IMR-90 (cell line): ENCODE measurements at regions not wholly inside any gene's neighbourhood (a gene's known extent, or its start where the extent isn't known, plus 50 kb on each side); places are given as distances from the start of the nearest gene placed in this dataset.

ENCODE experiments used
- ATAC-seq: fragments of 200-7000 bp; cut with Tn5 transposase; 2 replicates; pipeline ENCODE4 v1.9.1; 2020; ENCODE audit warnings: low read depth, mild to moderate bottlenecking, moderate library complexity
- BruUV-seq: library from RNA; stranded (reverse); fragments of 400-500 nt; replicated peaks from 2 replicates; lab custom pipeline; 2021; lab: Mats Ljungman, UMichigan
- CTCF ChIA-PET: fragments of 300-600 bp; formaldehyde crosslinking; extraction: SDS; loops from one replicate; lab custom pipeline; 2021; ENCODE audit warnings: antibody characterized with exemption; lab: Yijun Ruan, JAX
- POLR2A ChIA-PET: fragments of 300-600 bp; sonication (Branson Sonifier 250); formaldehyde crosslinking; loops from one replicate; lab custom pipeline; 2022; ENCODE audit warnings: antibody characterized with exemption; ENCODE audit not compliant: unreplicated experiment; lab: Charles Lee
- DNase-seq: peaks from one replicate; pipeline ENCODE4 v3.0.0; 2013
- H2AFZ ChIP-seq: replicated peaks from 2 replicates; pipeline ENCODE3; 2013; ENCODE audit warnings: low read length, mild to moderate bottlenecking; ENCODE audit not compliant: poor library complexity
- H2AK5ac ChIP-seq: 2 replicates; pipeline ENCODE4 v1.6.1; 2013; ENCODE audit warnings: low read depth, low read length, inconsistent platforms
- H2AK9ac ChIP-seq: replicated peaks from 2 replicates; pipeline ENCODE3; 2013; ENCODE audit warnings: mild to moderate bottlenecking, low read depth, low read length, moderate library complexity; ENCODE audit not compliant: poor library complexity
- H2BK120ac ChIP-seq: 2 replicates; pipeline ENCODE4 v1.6.1; 2013; ENCODE audit warnings: low read depth, low read length, inconsistent platforms
- H2BK15ac ChIP-seq: 3 replicates; pipeline ENCODE4 v1.6.1; 2013; ENCODE audit warnings: low read depth, low read length, inconsistent platforms
- H2BK20ac ChIP-seq: 2 replicates; pipeline ENCODE4 v1.6.1; 2013; ENCODE audit warnings: low read depth, mild to moderate bottlenecking, inconsistent platforms, low read length, moderate library complexity
- H2BK5ac ChIP-seq: 2 replicates; pipeline ENCODE4 v1.6.1; 2013; ENCODE audit warnings: mild to moderate bottlenecking, low read depth, low read length, inconsistent platforms; ENCODE audit not compliant: poor library complexity, severe bottlenecking
- H3K14ac ChIP-seq: replicated peaks from 2 replicates; pipeline ENCODE4 v1.6.1; 2013; ENCODE audit warnings: low read depth, low read length, inconsistent platforms
- H3K18ac ChIP-seq: 2 replicates; pipeline ENCODE4 v1.6.1; 2013; ENCODE audit warnings: low read depth, low read length, control low read depth
- H3K23ac ChIP-seq: 2 replicates; pipeline ENCODE4 v1.6.1; 2013; ENCODE audit warnings: low read depth, low read length, inconsistent platforms
- H3K27ac ChIP-seq: 2 replicates; pipeline ENCODE4 v1.5.1; 2013; ENCODE audit warnings: mild to moderate bottlenecking, control low read depth, low read length; ENCODE audit not compliant: insufficient read depth
- H3K27me3 ChIP-seq: 2 replicates; pipeline ENCODE4 v1.6.1; 2013; ENCODE audit warnings: low read length; ENCODE audit not compliant: control insufficient read depth, insufficient read depth
- H3K36me3 ChIP-seq: 2 replicates; pipeline ENCODE4 v1.6.1; 2013; ENCODE audit warnings: low read length, mixed read lengths; ENCODE audit not compliant: control insufficient read depth, insufficient read depth
- H3K4ac ChIP-seq: 2 replicates; pipeline ENCODE4 v1.6.1; 2013; ENCODE audit warnings: low read depth, low read length, inconsistent platforms
- H3K4me1 ChIP-seq: 2 replicates; pipeline ENCODE4 v1.6.1; 2013; ENCODE audit warnings: low read length, mixed read lengths; ENCODE audit not compliant: control insufficient read depth, insufficient read depth
- H3K4me2 ChIP-seq: 2 replicates; pipeline ENCODE4 v1.6.1; 2013; ENCODE audit warnings: low read depth, mild to moderate bottlenecking, control low read depth, low read length, moderate library complexity
- H3K4me3 ChIP-seq: 2 replicates; pipeline ENCODE4 v1.5.1; 2013; ENCODE audit warnings: low read depth, mild to moderate bottlenecking, control low read depth, low read length, moderate library complexity; ENCODE audit not compliant: insufficient read depth
- H3K56ac ChIP-seq: 2 replicates; pipeline ENCODE4 v1.6.1; 2013; ENCODE audit warnings: low read length, inconsistent platforms; ENCODE audit not compliant: insufficient read depth; ENCODE audit errors: extremely low read depth
- H3K79me1 ChIP-seq, 2 experiments: 2 replicates each; pipeline ENCODE4 v1.6.1; 2013; ENCODE audit warnings: low read length in 2 of 2, inconsistent platforms in 1 of 2, low read depth in 1 of 2
- H3K9ac ChIP-seq: 2 replicates; pipeline ENCODE4 v1.6.1; 2013; ENCODE audit warnings: low read depth, low read length, control low read depth
- H3K9me1 ChIP-seq: 2 replicates; pipeline ENCODE4 v1.6.1; 2013; ENCODE audit warnings: low read length, inconsistent platforms; ENCODE audit not compliant: insufficient read depth
- H3K9me3 ChIP-seq: 2 replicates; pipeline ENCODE4 v1.6.1; 2013; ENCODE audit warnings: low read length; ENCODE audit not compliant: control insufficient read depth, insufficient read depth
- H4K20me1 ChIP-seq: 2 replicates; pipeline ENCODE4 v1.6.1; 2013; ENCODE audit warnings: low read length, inconsistent platforms; ENCODE audit not compliant: insufficient read depth
- H4K5ac ChIP-seq: 2 replicates; pipeline ENCODE4 v1.6.1; 2013; ENCODE audit warnings: mild to moderate bottlenecking, low read depth, low read length, control low read depth
- H4K8ac ChIP-seq, 2 experiments: 2 replicates each; pipeline ENCODE4 v1.6.1; 2013; ENCODE audit warnings: low read depth in 2 of 2, low read length in 2 of 2, control low read depth in 1 of 2, inconsistent platforms in 1 of 2
- H4K91ac ChIP-seq: 2 replicates; pipeline ENCODE4 v1.6.1; 2013; ENCODE audit warnings: low read depth, low read length, inconsistent platforms; ENCODE audit not compliant: insufficient read depth
- BHLHE40 ChIP-seq: fragments of 150-350 bp; IDR thresholded peaks from 2 replicates; pipeline ENCODE4 v1.6.1; 2016; ENCODE audit warnings: mild to moderate bottlenecking, low read depth, low read length
- CEBPB ChIP-seq: IDR thresholded peaks from 2 replicates; pipeline ENCODE4 v1.6.1; 2012; ENCODE audit warnings: low read depth, low read length, improper control_type of control experiment
- CHD1 ChIP-seq: IDR thresholded peaks from 2 replicates; pipeline ENCODE4 v1.6.1; 2012; ENCODE audit warnings: low read depth, low read length, improper control_type of control experiment
- CTCF ChIP-seq: conservative IDR thresholded peaks from 2 replicates; pipeline ENCODE4 v1.5.1; 2012; ENCODE audit warnings: mild to moderate bottlenecking, low read depth, low read length, improper control_type of control experiment
- ELK1 ChIP-seq: fragments of 150-350 bp; IDR thresholded peaks from 2 replicates; pipeline ENCODE4 v1.6.1; 2016; ENCODE audit warnings: low read depth, mild to moderate bottlenecking, low read length, moderate library complexity, borderline replicate concordance
- FOS ChIP-seq: fragments of 150-350 bp; IDR thresholded peaks from 2 replicates; pipeline ENCODE4 v1.6.1; 2016; ENCODE audit warnings: low read depth, low read length
- MAZ ChIP-seq: IDR thresholded peaks from 2 replicates; pipeline ENCODE4 v1.6.1; 2012; ENCODE audit warnings: low read depth, mild to moderate bottlenecking, low read length, improper control_type of control experiment, moderate library complexity, borderline replicate concordance
- MXI1 ChIP-seq: IDR thresholded peaks from 2 replicates; pipeline ENCODE4 v1.6.1; 2012; ENCODE audit warnings: low read depth, mild to moderate bottlenecking, low read length, moderate library complexity, borderline replicate concordance
- NFE2L2 ChIP-seq: fragments of 150-350 bp; IDR thresholded peaks from 2 replicates; pipeline ENCODE4 v1.6.1; 2016; ENCODE audit warnings: low read depth, mild to moderate bottlenecking, low read length
- POLR2A ChIP-seq: IDR thresholded peaks from 2 replicates; pipeline ENCODE4 v1.6.1; 2012; ENCODE audit warnings: mild to moderate bottlenecking, low read depth, low read length
- RCOR1 ChIP-seq: IDR thresholded peaks from 2 replicates; pipeline ENCODE4 v1.6.1; 2012; ENCODE audit warnings: mild to moderate bottlenecking, low read length, improper control_type of control experiment; ENCODE audit not compliant: insufficient replicate concordance
- RFX5 ChIP-seq: IDR thresholded peaks from 2 replicates; pipeline ENCODE4 v1.8.0; 2012; ENCODE audit warnings: low read depth, mild to moderate bottlenecking, low read length, moderate library complexity
- WGBS, 2 experiments: methylation state at CpG; one replicate each; pipeline versions ENCODE4 v1.1.5 to v1.1.7; 2013; ENCODE audit warnings: missing lambda C conversion rate in 2 of 2; ENCODE audit not compliant: insufficient read length in 1 of 2; ENCODE audit errors: extremely low coverage in 2 of 2; 5-methylcytosine and 5-hydroxymethylcytosine counted together
- dilution Hi-C: fragments of 300-500 bp; cut with HindIII; formaldehyde crosslinking; loops from one replicate; pipeline ENCODE4 v1.14.3; 2018; ENCODE audit warnings: low sequenced_read_pairs; ENCODE audit not compliant: unreplicated experiment
- in situ Hi-C: fragments of 300-500 bp; cut with MboI; formaldehyde crosslinking; loops from 3 replicates; pipeline ENCODE4 v1.14.3; 2019; ENCODE audit warnings: low sequenced_read_pairs, inconsistent platforms, mixed read lengths
- intact Hi-C: fragments of 100-400 bp; cut with micrococcal nuclease; formaldehyde crosslinking; loops from 2 replicates; pipeline ENCODE4 v1.10.0; 2022

- no peak overlapping the region for H3K18ac ChIP-seq
- TF ChIP-seq MXI1 (no peak), RFX5 (no peak), BHLHE40 (no peak), FOS (no peak), POLR2A (no peak), ELK1 (no peak), RCOR1 (no peak), CEBPB (no peak), CTCF (no peak), NFE2L2 (no peak), MAZ (no peak), CHD1 (no peak)
- H2AFZ ChIP-seq = no peak overlapping the region
- H3K56ac ChIP-seq = no peak overlapping the region
- H3K9ac ChIP-seq = no peak overlapping the region
- DNase-seq (no peak), ATAC-seq (no peak)
- no TSS peak for BruUV-seq
- H2AK9ac ChIP-seq = no peak overlapping the region
- no peak overlapping the region for H3K4ac ChIP-seq
- H3K14ac ChIP-seq = no peak overlapping the region
- H4K20me1 ChIP-seq = no peaks in the 10 kb centered on the region
- no peak overlapping the region for H4K91ac ChIP-seq
- H3K23ac ChIP-seq = no peak overlapping the region
- H3K36me3 ChIP-seq = no peaks in the 10 kb centered on the region
- in situ Hi-C loops (no loop called here), intact Hi-C loops (no loop called here), dilution Hi-C loops (no loop called here)
- no peaks in the 10 kb centered on the region; the same call in 1 of the 2 replicates for H3K27me3 ChIP-seq
- no peak overlapping the region for H4K8ac ChIP-seq
- no peak overlapping the region for H2BK120ac ChIP-seq
- no peak overlapping the region for H3K4me2 ChIP-seq
- POLR2A ChIA-PET = no interaction called here
- H3K4me3 ChIP-seq = no peak overlapping the region
- CTCF ChIA-PET = no interaction called here
- H3K9me3 ChIP-seq = no peaks in the 10 kb centered on the region
- no peaks in the 10 kb centered on the region for H3K4me1 ChIP-seq
- no peak overlapping the region for H4K5ac ChIP-seq
- no peak overlapping the region for H2BK5ac ChIP-seq
- H2BK15ac ChIP-seq = no peak overlapping the region
- H3K27ac ChIP-seq = no peak overlapping the region
- no peaks in the 10 kb centered on the region for H3K79me1 ChIP-seq
- no peaks in the 10 kb centered on the region for H3K9me1 ChIP-seq
- no peak overlapping the region for H2AK5ac ChIP-seq
- no CpG with 5 or more reads among the region's 2 CpGs for WGBS, 2 experiments
- H2BK20ac ChIP-seq = no peak overlapping the region
Measured at GRCh38 chr6:148602136-148602535, 144.7 kb upstream of the UST start.
